ENCODE measurements at regions not wholly inside any gene's neighbourhood (a gene's known extent, or its start where the extent isn't known, plus 50 kb on each side); places are given as distances from the start of the nearest gene placed in this dataset.

GRCh38 chr13:58528351-58528750 lies 896.8 kb downstream of the PCDH17 start:
- DNase-seq, result no peak

- no peak for DNase-seq
Observed at GRCh38 chr13:58531614-58532013, 900.1 kb downstream of the PCDH17 start.

- DNase-seq, result no peak
Observed at GRCh38 chr13:58542530-58542929, 911.0 kb downstream of the PCDH17 start.

GRCh38 chr13:58547419-58547818 lies 915.9 kb downstream of the PCDH17 start:
- DNase-seq, result no peak

- no peak for DNase-seq
Observed at GRCh38 chr13:58566176-58566575, 934.6 kb downstream of the PCDH17 start.

GRCh38 chr13:58573743-58574142 lies 942.2 kb downstream of the PCDH17 start:
- peak; percentile 15 for DNase-seq

- no peak for DNase-seq
Observed at GRCh38 chr13:58574791-58575190, 943.2 kb downstream of the PCDH17 start.

- DNase-seq, result no peak
Observed at GRCh38 chr13:58579468-58579867, 947.9 kb downstream of the PCDH17 start.

- DNase-seq, result no peak
Observed at GRCh38 chr13:58583966-58584365, 952.4 kb downstream of the PCDH17 start.

- no peak for DNase-seq
Observed at GRCh38 chr13:58584610-58585009, 953.1 kb downstream of the PCDH17 start.

GRCh38 chr13:58587183-58587582 lies 955.6 kb downstream of the PCDH17 start:
- DNase-seq, result peak; percentile 17

- no peak for DNase-seq
Observed at GRCh38 chr13:58592052-58592451, 960.5 kb downstream of the PCDH17 start.

GRCh38 chr13:58592786-58593185 lies 961.2 kb downstream of the PCDH17 start:
- no peak for DNase-seq

- no peak for DNase-seq
Observed at GRCh38 chr13:58594747-58595600, 963.4 kb downstream of the PCDH17 start.

GRCh38 chr13:58597552-58597951 lies 966.0 kb downstream of the PCDH17 start:
- no peak for DNase-seq

GRCh38 chr13:58598241-58598640 lies 966.7 kb downstream of the PCDH17 start:
- DNase-seq, result no peak

- no peak for DNase-seq
Observed at GRCh38 chr13:58611117-58611516, 979.6 kb downstream of the PCDH17 start.

- no peak for DNase-seq
Observed at GRCh38 chr13:58617880-58618665, 986.5 kb downstream of the PCDH17 start.

GRCh38 chr13:58619396-58620113 lies 988.0 kb downstream of the PCDH17 start:
- DNase-seq, result no peak

GRCh38 chr13:58620176-58620575 lies 988.6 kb downstream of the PCDH17 start:
- DNase-seq, result no peak

GRCh38 chr13:58625703-58626389 lies 994.3 kb downstream of the PCDH17 start:
- DNase-seq, result no peak

- no peak for DNase-seq
Observed at GRCh38 chr13:58630794-58631193, 999.2 kb downstream of the PCDH17 start.

- DNase-seq, result no peak
Observed at GRCh38 chr13:58633226-58633625, 1001.7 kb downstream of the PCDH17 start.

All from hematopoietic multipotent progenitor cell treated with erythropoietin and hydrocortisone succinate and interleukin-3 and kit ligand, for 6 days (in vitro differentiated cells).